NT2/D1 (cell line): ENCODE measurements at regions not wholly inside any gene's neighbourhood (a gene's known extent, or its start where the extent isn't known, plus 50 kb on each side); places are given as distances from the start of the nearest gene placed in this dataset.

ENCODE experiments used
- YY1 ChIP-seq: IDR thresholded peaks from 2 replicates; pipeline ENCODE4 v1.6.1; 2011; ENCODE audit not compliant: insufficient read length, insufficient read depth
- ZNF274 ChIP-seq: IDR thresholded peaks from 2 replicates; pipeline ENCODE4 v1.6.1; 2011; ENCODE audit warnings: mild to moderate bottlenecking, low read depth, low read length

- TF ChIP-seq YY1 (no peak), ZNF274 (no peak)
These were observed 121.7 kb downstream of the ICE1 start for GRCh38 chr5:5544094-5544663.
